ENCODE measurements at regions not wholly inside any gene's neighbourhood (a gene's known extent, or its start where the extent isn't known, plus 50 kb on each side); places are given as distances from the start of the nearest gene placed in this dataset.
"Not testable (repeated sequence)": the region's sequence is repeated elsewhere in the genome, so short reads cannot be mapped to it uniquely, and the experiment has no call there.

DNA sequence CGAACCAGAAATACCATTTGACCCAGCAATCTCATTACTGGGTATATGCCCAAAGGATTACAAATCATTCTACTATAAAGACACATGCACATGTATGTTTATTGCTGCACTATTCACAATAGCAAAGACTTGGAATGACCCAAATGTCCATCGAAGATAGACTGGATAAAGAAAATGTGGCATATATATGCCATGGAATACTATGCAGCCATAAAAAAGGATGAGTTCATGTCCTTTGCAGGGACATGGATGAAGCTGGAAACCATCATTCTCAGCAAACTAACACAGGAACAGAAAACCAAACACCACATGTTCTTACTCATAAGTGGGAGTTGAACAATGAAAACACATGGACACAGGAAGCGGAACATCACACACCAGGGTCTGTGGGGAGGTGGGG, 124.5 kb downstream of the CHIC2 start:
- not testable (repeated sequence) for H3K9me2 ChIP-seq (ENCODE audit: insufficient read depth); H2AFZ ChIP-seq; DNase-seq (ENCODE audit: low spot score); H3K27ac Mint-ChIP-seq; H3K4me3 Mint-ChIP-seq; H3K27ac ChIP-seq (ENCODE audit: low read depth); H3K27me3 ChIP-seq (ENCODE audit: insufficient read depth); H3K36me3 ChIP-seq (ENCODE audit: insufficient read depth); H3K36me3 Mint-ChIP-seq (ENCODE audit: low read depth); H3K27me3 Mint-ChIP-seq (ENCODE audit: insufficient read depth, low read depth, poor library complexity); H3K79me2 ChIP-seq (replicated peaks; ENCODE audit: insufficient read depth); H4K20me1 ChIP-seq (replicated peaks; ENCODE audit: insufficient read depth); ATAC-seq; H3K4me1 ChIP-seq (ENCODE audit: insufficient read depth); H3K4me2 ChIP-seq; H3K4me1 Mint-ChIP-seq; H3F3A ChIP-seq (replicated peaks; ENCODE audit: low read depth); H3K4me3 ChIP-seq
- peaks cover 22% of the 10 kb centered on the region for H3K9me3 Mint-ChIP-seq

DNA sequence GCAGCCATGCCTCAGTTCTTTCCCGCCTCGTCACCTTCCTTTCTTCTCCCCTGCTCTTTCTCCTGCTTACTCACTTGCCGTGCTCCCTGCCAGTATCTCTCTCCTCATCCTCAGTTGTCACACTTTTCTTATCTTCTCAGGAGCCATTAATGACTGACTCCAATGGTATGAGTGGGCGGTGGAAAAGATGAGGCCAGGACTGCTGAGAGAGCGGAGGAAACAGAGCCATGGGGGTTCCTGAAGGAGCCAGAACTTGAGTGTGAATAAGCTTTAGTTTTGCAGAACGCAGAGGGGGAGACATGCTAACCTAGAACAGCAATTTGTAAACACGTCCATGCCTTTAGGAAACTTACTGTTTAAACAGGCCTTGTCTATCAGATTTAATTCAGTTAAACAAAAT, 126.5 kb downstream of the CHIC2 start:
- TF ChIP-seq, protein P1, sequence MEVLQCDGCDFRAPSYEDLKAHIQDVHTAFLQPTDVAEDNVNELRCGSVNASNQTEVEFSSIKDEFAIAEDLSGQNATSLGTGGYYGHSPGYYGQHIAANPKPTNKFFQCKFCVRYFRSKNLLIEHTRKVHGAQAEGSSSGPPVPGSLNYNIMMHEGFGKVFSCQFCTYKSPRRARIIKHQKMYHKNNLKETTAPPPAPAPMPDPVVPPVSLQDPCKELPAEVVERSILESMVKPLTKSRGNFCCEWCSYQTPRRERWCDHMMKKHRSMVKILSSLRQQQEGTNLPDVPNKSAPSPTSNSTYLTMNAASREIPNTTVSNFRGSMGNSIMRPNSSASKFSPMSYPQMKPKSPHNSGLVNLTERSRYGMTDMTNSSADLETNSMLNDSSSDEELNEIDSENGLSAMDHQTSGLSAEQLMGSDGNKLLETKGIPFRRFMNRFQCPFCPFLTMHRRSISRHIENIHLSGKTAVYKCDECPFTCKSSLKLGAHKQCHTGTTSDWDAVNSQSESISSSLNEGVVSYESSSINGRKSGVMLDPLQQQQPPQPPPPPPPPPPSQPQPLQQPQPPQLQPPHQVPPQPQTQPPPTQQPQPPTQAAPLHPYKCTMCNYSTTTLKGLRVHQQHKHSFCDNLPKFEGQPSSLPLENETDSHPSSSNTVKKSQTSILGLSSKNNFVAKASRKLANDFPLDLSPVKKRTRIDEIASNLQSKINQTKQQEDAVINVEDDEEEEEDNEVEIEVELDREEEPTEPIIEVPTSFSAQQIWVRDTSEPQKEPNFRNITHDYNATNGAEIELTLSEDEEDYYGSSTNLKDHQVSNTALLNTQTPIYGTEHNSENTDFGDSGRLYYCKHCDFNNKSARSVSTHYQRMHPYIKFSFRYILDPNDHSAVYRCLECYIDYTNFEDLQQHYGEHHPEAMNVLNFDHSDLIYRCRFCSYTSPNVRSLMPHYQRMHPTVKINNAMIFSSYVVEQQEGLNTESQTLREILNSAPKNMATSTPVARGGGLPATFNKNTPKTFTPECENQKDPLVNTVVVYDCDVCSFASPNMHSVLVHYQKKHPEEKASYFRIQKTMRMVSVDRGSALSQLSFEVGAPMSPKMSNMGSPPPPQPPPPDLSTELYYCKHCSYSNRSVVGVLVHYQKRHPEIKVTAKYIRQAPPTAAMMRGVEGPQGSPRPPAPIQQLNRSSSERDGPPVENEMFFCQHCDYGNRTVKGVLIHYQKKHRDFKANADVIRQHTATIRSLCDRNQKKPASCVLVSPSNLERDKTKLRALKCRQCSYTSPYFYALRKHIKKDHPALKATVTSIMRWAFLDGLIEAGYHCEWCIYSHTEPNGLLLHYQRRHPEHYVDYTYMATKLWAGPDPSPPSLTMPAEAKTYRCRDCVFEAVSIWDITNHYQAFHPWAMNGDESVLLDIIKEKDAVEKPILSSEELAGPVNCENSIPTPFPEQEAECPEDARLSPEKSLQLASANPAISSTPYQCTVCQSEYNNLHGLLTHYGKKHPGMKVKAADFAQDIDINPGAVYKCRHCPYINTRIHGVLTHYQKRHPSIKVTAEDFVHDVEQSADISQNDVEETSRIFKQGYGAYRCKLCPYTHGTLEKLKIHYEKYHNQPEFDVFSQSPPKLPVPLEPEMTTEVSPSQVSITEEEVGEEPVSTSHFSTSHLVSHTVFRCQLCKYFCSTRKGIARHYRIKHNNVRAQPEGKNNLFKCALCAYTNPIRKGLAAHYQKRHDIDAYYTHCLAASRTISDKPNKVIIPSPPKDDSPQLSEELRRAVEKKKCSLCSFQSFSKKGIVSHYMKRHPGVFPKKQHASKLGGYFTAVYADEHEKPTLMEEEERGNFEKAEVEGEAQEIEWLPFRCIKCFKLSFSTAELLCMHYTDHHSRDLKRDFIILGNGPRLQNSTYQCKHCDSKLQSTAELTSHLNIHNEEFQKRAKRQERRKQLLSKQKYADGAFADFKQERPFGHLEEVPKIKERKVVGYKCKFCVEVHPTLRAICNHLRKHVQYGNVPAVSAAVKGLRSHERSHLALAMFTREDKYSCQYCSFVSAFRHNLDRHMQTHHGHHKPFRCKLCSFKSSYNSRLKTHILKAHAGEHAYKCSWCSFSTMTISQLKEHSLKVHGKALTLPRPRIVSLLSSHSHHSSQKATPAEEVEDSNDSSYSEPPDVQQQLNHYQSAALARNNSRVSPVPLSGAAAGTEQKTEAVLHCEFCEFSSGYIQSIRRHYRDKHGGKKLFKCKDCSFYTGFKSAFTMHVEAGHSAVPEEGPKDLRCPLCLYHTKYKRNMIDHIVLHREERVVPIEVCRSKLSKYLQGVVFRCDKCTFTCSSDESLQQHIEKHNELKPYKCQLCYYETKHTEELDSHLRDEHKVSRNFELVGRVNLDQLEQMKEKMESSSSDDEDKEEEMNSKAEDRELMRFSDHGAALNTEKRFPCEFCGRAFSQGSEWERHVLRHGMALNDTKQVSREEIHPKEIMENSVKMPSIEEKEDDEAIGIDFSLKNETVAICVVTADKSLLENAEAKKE (CRISPR knock-in tag; IDR thresholded peaks at IDR 0.05) = no peak
- TF ChIP-seq JUNB (IDR thresholded peaks at IDR 0.05; ENCODE audit: unreplicated experiment) (no peak), NANOG (IDR thresholded peaks at IDR 0.05; ENCODE audit: borderline replicate concordance) (no peak), STAT1 (IDR thresholded peaks at IDR 0.05; ENCODE audit: unreplicated experiment) (no peak)
- TF ChIP-seq, protein P2, sequence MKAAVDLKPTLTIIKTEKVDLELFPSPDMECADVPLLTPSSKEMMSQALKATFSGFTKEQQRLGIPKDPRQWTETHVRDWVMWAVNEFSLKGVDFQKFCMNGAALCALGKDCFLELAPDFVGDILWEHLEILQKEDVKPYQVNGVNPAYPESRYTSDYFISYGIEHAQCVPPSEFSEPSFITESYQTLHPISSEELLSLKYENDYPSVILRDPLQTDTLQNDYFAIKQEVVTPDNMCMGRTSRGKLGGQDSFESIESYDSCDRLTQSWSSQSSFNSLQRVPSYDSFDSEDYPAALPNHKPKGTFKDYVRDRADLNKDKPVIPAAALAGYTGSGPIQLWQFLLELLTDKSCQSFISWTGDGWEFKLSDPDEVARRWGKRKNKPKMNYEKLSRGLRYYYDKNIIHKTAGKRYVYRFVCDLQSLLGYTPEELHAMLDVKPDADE (IDR thresholded peaks at IDR 0.05) = no peak
- TF ChIP-seq, protein P3, sequence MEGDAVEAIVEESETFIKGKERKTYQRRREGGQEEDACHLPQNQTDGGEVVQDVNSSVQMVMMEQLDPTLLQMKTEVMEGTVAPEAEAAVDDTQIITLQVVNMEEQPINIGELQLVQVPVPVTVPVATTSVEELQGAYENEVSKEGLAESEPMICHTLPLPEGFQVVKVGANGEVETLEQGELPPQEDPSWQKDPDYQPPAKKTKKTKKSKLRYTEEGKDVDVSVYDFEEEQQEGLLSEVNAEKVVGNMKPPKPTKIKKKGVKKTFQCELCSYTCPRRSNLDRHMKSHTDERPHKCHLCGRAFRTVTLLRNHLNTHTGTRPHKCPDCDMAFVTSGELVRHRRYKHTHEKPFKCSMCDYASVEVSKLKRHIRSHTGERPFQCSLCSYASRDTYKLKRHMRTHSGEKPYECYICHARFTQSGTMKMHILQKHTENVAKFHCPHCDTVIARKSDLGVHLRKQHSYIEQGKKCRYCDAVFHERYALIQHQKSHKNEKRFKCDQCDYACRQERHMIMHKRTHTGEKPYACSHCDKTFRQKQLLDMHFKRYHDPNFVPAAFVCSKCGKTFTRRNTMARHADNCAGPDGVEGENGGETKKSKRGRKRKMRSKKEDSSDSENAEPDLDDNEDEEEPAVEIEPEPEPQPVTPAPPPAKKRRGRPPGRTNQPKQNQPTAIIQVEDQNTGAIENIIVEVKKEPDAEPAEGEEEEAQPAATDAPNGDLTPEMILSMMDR (conservative IDR thresholded peaks at IDR 0.05; ENCODE audit: low read depth in 2 of 2) = no peak
- TF ChIP-seq, protein P4, sequence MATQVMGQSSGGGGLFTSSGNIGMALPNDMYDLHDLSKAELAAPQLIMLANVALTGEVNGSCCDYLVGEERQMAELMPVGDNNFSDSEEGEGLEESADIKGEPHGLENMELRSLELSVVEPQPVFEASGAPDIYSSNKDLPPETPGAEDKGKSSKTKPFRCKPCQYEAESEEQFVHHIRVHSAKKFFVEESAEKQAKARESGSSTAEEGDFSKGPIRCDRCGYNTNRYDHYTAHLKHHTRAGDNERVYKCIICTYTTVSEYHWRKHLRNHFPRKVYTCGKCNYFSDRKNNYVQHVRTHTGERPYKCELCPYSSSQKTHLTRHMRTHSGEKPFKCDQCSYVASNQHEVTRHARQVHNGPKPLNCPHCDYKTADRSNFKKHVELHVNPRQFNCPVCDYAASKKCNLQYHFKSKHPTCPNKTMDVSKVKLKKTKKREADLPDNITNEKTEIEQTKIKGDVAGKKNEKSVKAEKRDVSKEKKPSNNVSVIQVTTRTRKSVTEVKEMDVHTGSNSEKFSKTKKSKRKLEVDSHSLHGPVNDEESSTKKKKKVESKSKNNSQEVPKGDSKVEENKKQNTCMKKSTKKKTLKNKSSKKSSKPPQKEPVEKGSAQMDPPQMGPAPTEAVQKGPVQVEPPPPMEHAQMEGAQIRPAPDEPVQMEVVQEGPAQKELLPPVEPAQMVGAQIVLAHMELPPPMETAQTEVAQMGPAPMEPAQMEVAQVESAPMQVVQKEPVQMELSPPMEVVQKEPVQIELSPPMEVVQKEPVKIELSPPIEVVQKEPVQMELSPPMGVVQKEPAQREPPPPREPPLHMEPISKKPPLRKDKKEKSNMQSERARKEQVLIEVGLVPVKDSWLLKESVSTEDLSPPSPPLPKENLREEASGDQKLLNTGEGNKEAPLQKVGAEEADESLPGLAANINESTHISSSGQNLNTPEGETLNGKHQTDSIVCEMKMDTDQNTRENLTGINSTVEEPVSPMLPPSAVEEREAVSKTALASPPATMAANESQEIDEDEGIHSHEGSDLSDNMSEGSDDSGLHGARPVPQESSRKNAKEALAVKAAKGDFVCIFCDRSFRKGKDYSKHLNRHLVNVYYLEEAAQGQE (IDR thresholded peaks at IDR 0.05; ENCODE audit: unreplicated experiment) = no peak
- Histone ChIP-seq H3K27ac (ENCODE audit: low read depth) (no peak overlapping the region), H3K4me2 (no peak overlapping the region), H3K79me2 (replicated peaks; ENCODE audit: insufficient read depth) (no peaks in the 10 kb centered on the region), H3K4me1 (ENCODE audit: insufficient read depth) (no peaks in the 10 kb centered on the region), H3K4me3 (no peak overlapping the region), H3F3A (replicated peaks; ENCODE audit: low read depth) (no peaks in the 10 kb centered on the region), H2AFZ (0 out of 2 replicates have a peak overlapping the region, but pooled peaks have one; percentile 56), H4K20me1 (replicated peaks; ENCODE audit: insufficient read depth) (no peaks in the 10 kb centered on the region), H3K36me3 (ENCODE audit: insufficient read depth) (no peaks in the 10 kb centered on the region; the same call in 1 of the 2 replicates), H3K9me2 (ENCODE audit: insufficient read depth) (no peaks in the 10 kb centered on the region), H3K27me3 (ENCODE audit: insufficient read depth) (no peaks in the 10 kb centered on the region)
- Mint-ChIP-seq H3K9me3 (peaks cover 26% of the 10 kb centered on the region), H3K4me3 (no peak overlapping the region), H3K27ac (no peak overlapping the region), H3K36me3 (ENCODE audit: low read depth) (peaks cover 7% of the 10 kb centered on the region; the same call in 2 of the 3 replicates), H3K4me1 (peaks cover 3% of the 10 kb centered on the region; the same call in 1 of the 3 replicates), H3K27me3 (ENCODE audit: insufficient read depth, low read depth, poor library complexity) (no peaks in the 10 kb centered on the region)
- DNase-seq (ENCODE audit: low spot score) (no peak), ATAC-seq (no peak)

All from GM23338 (cell line).